ENCODE measurements at regions not wholly inside any gene's neighbourhood (a gene's known extent, or its start where the extent isn't known, plus 50 kb on each side); places are given as distances from the start of the nearest gene placed in this dataset.

DNA sequence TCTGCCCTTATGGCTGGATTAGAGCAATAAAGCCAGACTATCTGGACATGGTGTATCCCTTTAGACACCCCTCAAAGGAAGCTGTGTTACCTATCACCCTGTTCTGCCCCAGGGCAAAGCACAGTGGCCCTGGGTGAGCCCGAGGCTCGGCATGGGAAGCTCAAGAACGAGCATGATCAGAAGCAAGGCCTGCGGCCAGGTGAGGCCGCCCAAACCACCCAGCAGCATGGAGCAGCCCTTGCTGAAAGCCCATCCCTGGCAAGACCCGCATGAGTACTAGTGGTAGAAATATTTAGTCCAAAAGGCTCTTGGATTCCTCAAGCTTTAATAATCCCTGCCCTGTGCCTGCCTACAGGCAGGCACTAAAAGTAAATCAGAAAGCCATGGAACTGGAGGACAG, 261.1 kb downstream of the MEX3B start:
- no peak for TF ChIP-seq POLR2A (IDR thresholded peaks at IDR 0.05)
- TF ChIP-seq, protein P1, sequence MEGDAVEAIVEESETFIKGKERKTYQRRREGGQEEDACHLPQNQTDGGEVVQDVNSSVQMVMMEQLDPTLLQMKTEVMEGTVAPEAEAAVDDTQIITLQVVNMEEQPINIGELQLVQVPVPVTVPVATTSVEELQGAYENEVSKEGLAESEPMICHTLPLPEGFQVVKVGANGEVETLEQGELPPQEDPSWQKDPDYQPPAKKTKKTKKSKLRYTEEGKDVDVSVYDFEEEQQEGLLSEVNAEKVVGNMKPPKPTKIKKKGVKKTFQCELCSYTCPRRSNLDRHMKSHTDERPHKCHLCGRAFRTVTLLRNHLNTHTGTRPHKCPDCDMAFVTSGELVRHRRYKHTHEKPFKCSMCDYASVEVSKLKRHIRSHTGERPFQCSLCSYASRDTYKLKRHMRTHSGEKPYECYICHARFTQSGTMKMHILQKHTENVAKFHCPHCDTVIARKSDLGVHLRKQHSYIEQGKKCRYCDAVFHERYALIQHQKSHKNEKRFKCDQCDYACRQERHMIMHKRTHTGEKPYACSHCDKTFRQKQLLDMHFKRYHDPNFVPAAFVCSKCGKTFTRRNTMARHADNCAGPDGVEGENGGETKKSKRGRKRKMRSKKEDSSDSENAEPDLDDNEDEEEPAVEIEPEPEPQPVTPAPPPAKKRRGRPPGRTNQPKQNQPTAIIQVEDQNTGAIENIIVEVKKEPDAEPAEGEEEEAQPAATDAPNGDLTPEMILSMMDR (IDR thresholded peaks at IDR 0.05), result no peak
